ENCODE measurements at regions not wholly inside any gene's neighbourhood (a gene's known extent, or its start where the extent isn't known, plus 50 kb on each side); places are given as distances from the start of the nearest gene placed in this dataset.
A peak's percentile ranks its signal among the peaks of the same experiment; 100 is the strongest.

GRCh38 chr10:2748287-2748686 is 319.1 kb upstream of the PFKP start:
- Histone ChIP-seq H3K36me3 (no peaks in the 10 kb centered on the region), H3K4me1 (no peaks in the 10 kb centered on the region), H3K27me3 (peaks cover 26% of the 10 kb centered on the region), H3K4me3 (no peak overlapping the region), H3K27ac (no peak overlapping the region), H3K9me3 (no peaks in the 10 kb centered on the region)
- TF ChIP-seq POLR2A (IDR thresholded peaks at IDR 0.05) = no peak
- no peak for TF ChIP-seq POLR2AphosphoS5 (IDR thresholded peaks at IDR 0.05)
- TF ChIP-seq CTCF (IDR thresholded peaks at IDR 0.05) = no peak
- TF ChIP-seq EP300 (IDR thresholded peaks at IDR 0.05) = no peak
- 96 to 97% methylated on average over 5 to 10 of the region's 10 CpGs for WGBS, 2 donors (ENCODE audit: low coverage in 1 of 2)
- ATAC-seq = no peak

- H3K36me3 ChIP-seq = no peaks in the 10 kb centered on the region
- no peaks in the 10 kb centered on the region for H3K9me3 ChIP-seq
- no peaks in the 10 kb centered on the region for H3K4me1 ChIP-seq
- H3K27me3 ChIP-seq = peaks cover 16% of the 10 kb centered on the region
- no peak for ATAC-seq
- WGBS, 2 donors (ENCODE audit: low coverage in 1 of 2) = 94 to 95% methylated on average over 8 of the region's 8 CpGs
- H3K4me3 ChIP-seq = no peak overlapping the region
- no peak for TF ChIP-seq POLR2A (IDR thresholded peaks at IDR 0.05)
- TF ChIP-seq POLR2AphosphoS5 (IDR thresholded peaks at IDR 0.05) = no peak
- TF ChIP-seq EP300 (IDR thresholded peaks at IDR 0.05) = no peak
- no peak overlapping the region for H3K27ac ChIP-seq
These were observed 320.7 kb upstream of the PFKP start for GRCh38 chr10:2746638-2747037.

- H3K36me3 ChIP-seq = no peaks in the 10 kb centered on the region
- H3K27ac ChIP-seq = no peak overlapping the region
- TF ChIP-seq POLR2A (IDR thresholded peaks at IDR 0.05) (no peak), POLR2AphosphoS5 (IDR thresholded peaks at IDR 0.05) (no peak), CTCF (IDR thresholded peaks at IDR 0.05) (no peak), EP300 (IDR thresholded peaks at IDR 0.05) (no peak)
- H3K4me3 ChIP-seq = no peak overlapping the region
- 81 to 91% methylated on average over 4 to 5 of the region's 5 CpGs for WGBS, 2 donors (ENCODE audit: low coverage in 1 of 2)
- H3K27me3 ChIP-seq = peaks cover 7% of the 10 kb centered on the region
- no peaks in the 10 kb centered on the region for H3K4me1 ChIP-seq
- no peak for ATAC-seq
- no peaks in the 10 kb centered on the region for H3K9me3 ChIP-seq
These were observed 321.7 kb upstream of the PFKP start for GRCh38 chr10:2745666-2746065.

GRCh38 chr10:2744547-2745200 is 322.7 kb upstream of the PFKP start:
- Histone ChIP-seq H3K27ac (no peak overlapping the region), H3K9me3 (no peaks in the 10 kb centered on the region), H3K4me3 (peak overlapping the region in 1 of 2 donors; percentile 19), H3K36me3 (no peaks in the 10 kb centered on the region), H3K27me3 (peaks cover 5% of the 10 kb centered on the region), H3K4me1 (no peaks in the 10 kb centered on the region)
- TF ChIP-seq CTCF (IDR thresholded peaks at IDR 0.05) = no peak
- no peak for TF ChIP-seq POLR2AphosphoS5 (IDR thresholded peaks at IDR 0.05)
- no peak for TF ChIP-seq POLR2A (IDR thresholded peaks at IDR 0.05)
- no peak for TF ChIP-seq EP300 (IDR thresholded peaks at IDR 0.05)
- 41 to 45% methylated on average over 6 of the region's 6 CpGs for WGBS, 2 donors (ENCODE audit: low coverage in 1 of 2)
- no peak for ATAC-seq

- Histone ChIP-seq H3K27ac (no peak overlapping the region), H3K4me3 (no peak overlapping the region), H3K36me3 (no peaks in the 10 kb centered on the region), H3K9me3 (peaks cover 0 to 9% (median 0%) of the 10 kb centered on the region in 3 donors), H3K4me1 (no peaks in the 10 kb centered on the region), H3K27me3 (peaks cover 52% of the 10 kb centered on the region)
- 9 to 54% methylated on average over 5 to 19 of the region's 19 CpGs for WGBS, 2 donors (ENCODE audit: low coverage in 1 of 2)
- TF ChIP-seq EP300 (IDR thresholded peaks at IDR 0.05) (no peak), POLR2A (IDR thresholded peaks at IDR 0.05) (no peak), CTCF (IDR thresholded peaks at IDR 0.05) (no peak), POLR2AphosphoS5 (IDR thresholded peaks at IDR 0.05) (no peak)
- no peak for ATAC-seq
These were observed 332.7 kb upstream of the PFKP start for GRCh38 chr10:2734603-2735002.
